Liver (tissue), 8 donors: ENCODE measurements at regions not wholly inside any gene's neighbourhood (a gene's known extent, or its start where the extent isn't known, plus 50 kb on each side); places are given as distances from the start of the nearest gene placed in this dataset.

ENCODE experiments used
- DNase-seq: peaks from one replicate; pipeline ENCODE4 v3.0.0-alpha.2; 2017; ENCODE audit warnings: low spot score
- H3K27ac ChIP-seq, 2 donors: one replicate each; pipeline ENCODE4 v1.7.0; 2013; ENCODE audit warnings: inconsistent platforms in 2 of 2, low read length in 2 of 2, control low read depth in 1 of 2, low read depth in 1 of 2, mild to moderate bottlenecking in 1 of 2
- H3K27me3 ChIP-seq, 4 donors: one replicate each; pipeline versions ENCODE4 v1.6.1 to v1.7.0; 2013; ENCODE audit warnings: low read length in 3 of 4, inconsistent platforms in 1 of 4, mild to moderate bottlenecking in 1 of 4, moderate library complexity in 1 of 4; ENCODE audit not compliant: control insufficient read depth in 4 of 4, insufficient read depth in 4 of 4
- H3K36me3 ChIP-seq, 4 donors: one replicate each; pipeline versions ENCODE4 v1.6.1 to v1.7.0; 2013; ENCODE audit warnings: low read length in 3 of 4, mild to moderate bottlenecking in 3 of 4, low read depth in 1 of 4, moderate library complexity in 1 of 4; ENCODE audit not compliant: control insufficient read depth in 4 of 4, insufficient read depth in 3 of 4
- H3K4me1 ChIP-seq, 4 donors: one replicate each; pipeline versions ENCODE4 v1.6.1 to v1.7.0; 2013; ENCODE audit warnings: low read length in 3 of 4, mild to moderate bottlenecking in 3 of 4, moderate library complexity in 1 of 4; ENCODE audit not compliant: control insufficient read depth in 4 of 4, insufficient read depth in 4 of 4
- H3K4me3 ChIP-seq, 3 donors: one replicate each; pipeline versions ENCODE4 v1.6.1 to v1.7.0; 2013; ENCODE audit warnings: low read length in 3 of 3, control low read depth in 1 of 3, low read depth in 1 of 3, mild to moderate bottlenecking in 1 of 3
- H3K9ac ChIP-seq, 2 donors: one replicate each; pipeline ENCODE4 v1.7.0; 2013; ENCODE audit warnings: low read length in 2 of 2, mild to moderate bottlenecking in 2 of 2, moderate library complexity in 2 of 2, control low read depth in 1 of 2, low read depth in 1 of 2
- H3K9me3 ChIP-seq, 4 donors: one replicate each; pipeline versions ENCODE4 v1.6.1 to v1.7.0; 2013; ENCODE audit warnings: low read length in 3 of 4; ENCODE audit not compliant: control insufficient read depth in 4 of 4
- CTCF ChIP-seq: fragments of 150-350 bp; IDR thresholded peaks from 2 replicates; pipeline ENCODE4 v1.5.1; 2017; ENCODE audit warnings: improper control_type of control experiment, low read depth, low read length; ENCODE audit not compliant: missing input control
- EGR1 ChIP-seq, 2 donors: IDR thresholded peaks; 2 replicates each; pipeline ENCODE4 v1.6.1; 2016 to 2018; ENCODE audit warnings: antibody characterized with exemption in 2 of 2, low read depth in 2 of 2
- FOXA2 ChIP-seq: IDR thresholded peaks from 2 replicates; pipeline ENCODE4 v1.6.1; 2016; ENCODE audit warnings: antibody characterized with exemption
- GABPA ChIP-seq, 2 donors: IDR thresholded peaks in 1 of 2; conservative IDR thresholded peaks in 1 of 2; 2 replicates each; pipeline ENCODE4 v1.6.1; 2016; ENCODE audit warnings: antibody characterized with exemption in 2 of 2, mild to moderate bottlenecking in 1 of 2, moderate library complexity in 1 of 2
- HNF4A ChIP-seq, 2 donors: conservative IDR thresholded peaks; 2 replicates each; pipeline ENCODE4 v1.6.1; 2016; ENCODE audit warnings: antibody characterized with exemption in 2 of 2, mild to moderate bottlenecking in 2 of 2
- HNF4G ChIP-seq: IDR thresholded peaks from 2 replicates; pipeline ENCODE4 v1.6.1; 2016; ENCODE audit warnings: antibody characterized with exemption
- JUND ChIP-seq, 2 donors: IDR thresholded peaks; 2 replicates each; pipeline ENCODE4 v1.6.1; 2016; ENCODE audit warnings: antibody characterized with exemption in 2 of 2
- NR2F2 ChIP-seq: IDR thresholded peaks from 2 replicates; pipeline ENCODE4 v1.6.1; 2016; ENCODE audit warnings: antibody characterized with exemption
- RAD21 ChIP-seq, 2 donors: IDR thresholded peaks; 2 replicates each; pipeline ENCODE4 v1.6.1; 2016; ENCODE audit warnings: antibody characterized with exemption in 2 of 2, mild to moderate bottlenecking in 2 of 2
- REST ChIP-seq: IDR thresholded peaks from 2 replicates; pipeline ENCODE4 v1.6.1; 2016; ENCODE audit warnings: antibody characterized with exemption, mild to moderate bottlenecking
- SP1 ChIP-seq: IDR thresholded peaks from 2 replicates; pipeline ENCODE4 v1.6.1; 2018; ENCODE audit warnings: antibody characterized with exemption, mild to moderate bottlenecking
- TAF1 ChIP-seq: conservative IDR thresholded peaks from 2 replicates; pipeline ENCODE4 v1.6.1; 2016; ENCODE audit warnings: antibody characterized with exemption, mild to moderate bottlenecking
- YY1 ChIP-seq: IDR thresholded peaks from 2 replicates; pipeline ENCODE4 v1.6.1; 2016; ENCODE audit warnings: antibody characterized with exemption, mild to moderate bottlenecking
- ZBTB33 ChIP-seq: IDR thresholded peaks from 2 replicates; pipeline ENCODE4 v1.6.1; 2016; ENCODE audit warnings: antibody characterized with exemption
- WGBS: extraction: QIAGEN DNeasy Blood & Tissue Kit; methylation state at CpG from one replicate; pipeline ENCODE4 v1.1.7; 2013; 5-methylcytosine and 5-hydroxymethylcytosine counted together
- TF ChIP-seq, protein P1 (sequence below): IDR thresholded peaks from 2 replicates; pipeline ENCODE4 v1.6.1; 2016; ENCODE audit warnings: antibody characterized with exemption
- TF ChIP-seq, protein P2 (sequence below): IDR thresholded peaks from 2 replicates; pipeline ENCODE4 v1.6.1; 2016; ENCODE audit warnings: antibody characterized with exemption
- donor health status: healthy.
- donor health status: healthy.
- donor health status: healthy.
- donor health status: healthy.
- donor health status: healthy.

DNA sequence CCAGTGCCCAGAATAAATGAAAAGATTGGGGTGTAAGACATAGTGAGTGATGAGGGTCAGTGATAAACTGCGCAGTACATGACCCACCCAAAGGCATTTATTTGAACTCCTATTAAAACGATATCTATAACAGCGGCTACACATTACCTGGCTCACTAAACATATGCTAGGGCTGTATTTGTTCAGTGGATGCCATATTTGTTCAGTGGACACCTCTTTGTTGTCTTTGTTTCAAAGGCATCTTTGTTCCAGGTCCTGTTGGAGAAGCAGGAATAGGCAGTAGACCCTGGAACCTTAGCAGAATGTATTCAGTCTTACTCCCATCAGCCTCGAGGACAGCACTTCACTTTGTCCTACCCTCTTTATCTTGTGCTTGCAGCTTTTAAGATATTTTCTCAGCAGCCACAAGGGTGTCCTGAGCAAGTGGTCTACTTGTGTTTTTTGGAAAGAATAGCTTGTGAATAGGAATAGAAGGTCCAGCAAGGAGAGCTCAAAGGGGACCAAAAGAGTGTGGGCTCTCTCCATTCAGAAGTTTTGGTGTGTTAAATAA is 650.8 kb upstream of the FANCL start (continued):
- TF ChIP-seq CTCF: no peak
- TF ChIP-seq, protein P1, sequence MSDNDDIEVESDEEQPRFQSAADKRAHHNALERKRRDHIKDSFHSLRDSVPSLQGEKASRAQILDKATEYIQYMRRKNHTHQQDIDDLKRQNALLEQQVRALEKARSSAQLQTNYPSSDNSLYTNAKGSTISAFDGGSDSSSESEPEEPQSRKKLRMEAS: no peak
- no peak for TF ChIP-seq FOXA2
- no peak for TF ChIP-seq RAD21 (IDR thresholded peaks at IDR 0.05)
- no peak for TF ChIP-seq SP1
- TF ChIP-seq JUND (IDR thresholded peaks at IDR 0.05): no peak
- no peak for TF ChIP-seq TAF1
- TF ChIP-seq NR2F2: no peak
- TF ChIP-seq HNF4G: no peak
- TF ChIP-seq HNF4A (conservative IDR thresholded peaks at IDR 0.05): no peak

- TF ChIP-seq JUND (IDR thresholded peaks at IDR 0.05): no peak
- TF ChIP-seq GABPA (IDR thresholded peaks at IDR 0.05 in 1 of 2, conservative IDR thresholded peaks at IDR 0.05 in 1 of 2): no peak
- TF ChIP-seq YY1: no peak
- no peak for TF ChIP-seq RAD21 (IDR thresholded peaks at IDR 0.05)
- no peak for TF ChIP-seq HNF4G
- TF ChIP-seq REST: no peak
- TF ChIP-seq FOXA2: no peak
- TF ChIP-seq EGR1 (IDR thresholded peaks at IDR 0.05; ENCODE audit: low read depth in 2 of 2): no peak
- no peak for TF ChIP-seq ZBTB33
- TF ChIP-seq, protein P2, sequence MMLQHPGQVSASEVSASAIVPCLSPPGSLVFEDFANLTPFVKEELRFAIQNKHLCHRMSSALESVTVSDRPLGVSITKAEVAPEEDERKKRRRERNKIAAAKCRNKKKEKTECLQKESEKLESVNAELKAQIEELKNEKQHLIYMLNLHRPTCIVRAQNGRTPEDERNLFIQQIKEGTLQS: no peak
- TF ChIP-seq, protein P1: no peak
- no peak for TF ChIP-seq HNF4A (conservative IDR thresholded peaks at IDR 0.05)
- Histone ChIP-seq H3K27me3 (peaks cover 0 to 3% (median 0%) of the 10 kb centered on the region in 4 donors), H3K36me3 (no peaks in the 10 kb centered on the region), H3K27ac (no peak overlapping the region), H3K9ac (no peak overlapping the region), H3K4me1 (no peaks in the 10 kb centered on the region), H3K4me3 (no peak overlapping the region), H3K9me3 (peaks cover 0 to 2% (median 0%) of the 10 kb centered on the region in 4 donors)
- WGBS: 74% methylated on average over 2 of the region's 2 CpGs
- DNase-seq: no peak
Observed at GRCh38 chr2:58890865-58891525, 649.9 kb upstream of the FANCL start.
